Calu3 (cell line): ENCODE measurements at regions not wholly inside any gene's neighbourhood (a gene's known extent, or its start where the extent isn't known, plus 50 kb on each side); places are given as distances from the start of the nearest gene placed in this dataset.

Experiments
- BruUV-seq: library from RNA; stranded (reverse); fragments of 400-500 nt; replicated peaks from 2 replicates; lab custom pipeline; 2021; lab: Mats Ljungman, UMichigan
- CTCF ChIA-PET: fragments of 300-600 bp; sonication (Branson Sonifier 250); formaldehyde crosslinking; loops from one replicate; lab custom pipeline; 2022; ENCODE audit warnings: antibody characterized with exemption; lab: Charles Lee
- DNase-seq: peaks from one replicate; pipeline ENCODE4 v3.0.0; 2022
- H3K27ac Mint-ChIP-seq: one replicate; pipeline ENCODE4 v1.8.0; 2022; ENCODE audit warnings: mixed read lengths; ENCODE audit not compliant: unreplicated experiment
- H3K27me3 Mint-ChIP-seq: one replicate; pipeline ENCODE4 v1.8.0; 2022; ENCODE audit warnings: mixed read lengths; ENCODE audit not compliant: unreplicated experiment
- H3K36me3 Mint-ChIP-seq: one replicate; pipeline ENCODE4 v1.8.0; 2022; ENCODE audit warnings: mild to moderate bottlenecking, moderate library complexity, mixed read lengths; ENCODE audit not compliant: insufficient read depth, unreplicated experiment
- H3K4me1 Mint-ChIP-seq: one replicate; pipeline ENCODE4 v1.8.0; 2022; ENCODE audit warnings: mild to moderate bottlenecking, low read depth, mixed read lengths; ENCODE audit not compliant: unreplicated experiment
- H3K4me3 Mint-ChIP-seq: one replicate; pipeline ENCODE4 v1.8.0; 2022; ENCODE audit warnings: mild to moderate bottlenecking, low read depth, moderate library complexity, mixed read lengths; ENCODE audit not compliant: unreplicated experiment
- H3K9me3 Mint-ChIP-seq: one replicate; pipeline ENCODE4 v1.8.0; 2022; ENCODE audit warnings: low read depth, mixed read lengths; ENCODE audit not compliant: unreplicated experiment
- intact Hi-C: fragments of 100-400 bp; cut with micrococcal nuclease; formaldehyde crosslinking; loops from one replicate; pipeline ENCODE4 v1.10.0; 2022; ENCODE audit not compliant: unreplicated experiment
- TF ChIP-seq, protein P1 (sequence below): fragments of 200-600 bp; IDR thresholded peaks from one replicate; pipeline ENCODE4 v1.8.0; 2022; ENCODE audit warnings: antibody characterized with exemption; ENCODE audit not compliant: unreplicated experiment

DNA sequence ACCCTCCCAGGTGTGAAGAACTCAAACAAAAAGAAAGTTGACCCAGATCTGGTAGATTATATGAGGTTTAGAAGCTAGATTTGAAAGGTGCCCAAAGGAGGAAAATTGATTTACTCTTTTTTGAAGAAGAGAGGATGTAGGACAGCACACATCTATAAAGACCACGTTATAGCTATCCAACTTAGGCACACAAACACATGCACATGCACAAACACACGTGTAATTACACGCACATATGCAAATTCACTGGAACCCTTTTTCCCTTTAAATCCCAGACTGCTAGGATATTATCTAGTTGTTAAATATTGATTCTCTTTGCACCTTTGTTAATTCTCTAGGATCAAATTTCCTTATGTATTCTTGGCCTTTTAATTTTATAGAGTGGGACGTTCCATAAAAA is 272.8 kb upstream of the TBX18 start:
- H3K27me3 Mint-ChIP-seq, result no peaks in the 10 kb centered on the region
- BruUV-seq, result no TSS peak
- no peaks in the 10 kb centered on the region for H3K36me3 Mint-ChIP-seq
- intact Hi-C loops, result no loop called here
- no peak for DNase-seq
- H3K4me3 Mint-ChIP-seq, result no peak overlapping the region
- no peaks in the 10 kb centered on the region for H3K4me1 Mint-ChIP-seq
- CTCF ChIA-PET, result no interaction called here
- no peak overlapping the region for H3K27ac Mint-ChIP-seq
- peaks cover 10% of the 10 kb centered on the region for H3K9me3 Mint-ChIP-seq
- TF ChIP-seq, protein P1, sequence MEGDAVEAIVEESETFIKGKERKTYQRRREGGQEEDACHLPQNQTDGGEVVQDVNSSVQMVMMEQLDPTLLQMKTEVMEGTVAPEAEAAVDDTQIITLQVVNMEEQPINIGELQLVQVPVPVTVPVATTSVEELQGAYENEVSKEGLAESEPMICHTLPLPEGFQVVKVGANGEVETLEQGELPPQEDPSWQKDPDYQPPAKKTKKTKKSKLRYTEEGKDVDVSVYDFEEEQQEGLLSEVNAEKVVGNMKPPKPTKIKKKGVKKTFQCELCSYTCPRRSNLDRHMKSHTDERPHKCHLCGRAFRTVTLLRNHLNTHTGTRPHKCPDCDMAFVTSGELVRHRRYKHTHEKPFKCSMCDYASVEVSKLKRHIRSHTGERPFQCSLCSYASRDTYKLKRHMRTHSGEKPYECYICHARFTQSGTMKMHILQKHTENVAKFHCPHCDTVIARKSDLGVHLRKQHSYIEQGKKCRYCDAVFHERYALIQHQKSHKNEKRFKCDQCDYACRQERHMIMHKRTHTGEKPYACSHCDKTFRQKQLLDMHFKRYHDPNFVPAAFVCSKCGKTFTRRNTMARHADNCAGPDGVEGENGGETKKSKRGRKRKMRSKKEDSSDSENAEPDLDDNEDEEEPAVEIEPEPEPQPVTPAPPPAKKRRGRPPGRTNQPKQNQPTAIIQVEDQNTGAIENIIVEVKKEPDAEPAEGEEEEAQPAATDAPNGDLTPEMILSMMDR, result no peak

DNA sequence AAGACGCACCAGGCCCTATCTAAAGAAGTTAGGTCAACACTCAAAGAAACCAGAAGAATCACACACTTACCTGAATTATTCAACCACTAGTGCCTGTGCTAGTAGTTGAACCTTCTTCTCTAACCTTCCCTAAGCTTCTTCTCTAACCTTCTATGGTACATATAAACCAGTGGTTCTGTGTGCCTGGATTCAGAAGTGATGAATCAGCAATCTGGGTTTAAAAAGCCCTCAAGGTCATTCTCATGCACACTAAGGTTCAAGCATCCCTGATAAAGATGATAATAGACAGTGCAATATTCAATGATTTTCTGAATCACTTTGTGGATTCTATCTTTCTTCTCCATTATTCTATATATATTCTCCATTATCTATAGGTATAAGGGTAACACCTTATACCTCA is 271.4 kb upstream of the TBX18 start:
- Mint-ChIP-seq H3K36me3 (no peaks in the 10 kb centered on the region), H3K4me1 (no peaks in the 10 kb centered on the region)

GRCh38 chr6:85033547-85033946 is 269.1 kb upstream of the TBX18 start:
- no peak overlapping the region for H3K27ac Mint-ChIP-seq
- intact Hi-C loops, result no loop called here
- TF ChIP-seq, protein P1, result no peak
- H3K9me3 Mint-ChIP-seq, result peaks cover 11% of the 10 kb centered on the region
- H3K36me3 Mint-ChIP-seq, result no peaks in the 10 kb centered on the region
- DNase-seq, result no peak
- H3K4me3 Mint-ChIP-seq, result no peak overlapping the region
- BruUV-seq, result no TSS peak
- H3K4me1 Mint-ChIP-seq, result no peaks in the 10 kb centered on the region
- CTCF ChIA-PET, result no interaction called here
- H3K27me3 Mint-ChIP-seq, result no peaks in the 10 kb centered on the region

More for the DNA sequence above, 271.4 kb upstream of the TBX18 start:
- intact Hi-C loops, result no loop called here
- H3K4me3 Mint-ChIP-seq, result no peak overlapping the region
- CTCF ChIA-PET, result no interaction called here
- H3K27me3 Mint-ChIP-seq, result no peaks in the 10 kb centered on the region
- DNase-seq, result no peak
- TF ChIP-seq, protein P1, result no peak
- BruUV-seq, result no TSS peak
- H3K27ac Mint-ChIP-seq, result no peak overlapping the region
- peaks cover 10% of the 10 kb centered on the region for H3K9me3 Mint-ChIP-seq

GRCh38 chr6:85026021-85026420 is 261.6 kb upstream of the TBX18 start:
- H3K4me3 Mint-ChIP-seq, result no peak overlapping the region
- H3K4me1 Mint-ChIP-seq, result peaks cover 7% of the 10 kb centered on the region
- CTCF ChIA-PET, result no interaction called here
- no peaks in the 10 kb centered on the region for H3K36me3 Mint-ChIP-seq
- no peaks in the 10 kb centered on the region for H3K27me3 Mint-ChIP-seq
- no TSS peak for BruUV-seq
- peak overlapping the region; percentile 16 for H3K27ac Mint-ChIP-seq
- TF ChIP-seq, protein P1, result no peak
- no peak for DNase-seq
- peaks cover 2% of the 10 kb centered on the region for H3K9me3 Mint-ChIP-seq
- intact Hi-C loops, result loop anchor here (10.0 kb wide), 1 partner anchor 299 kb away; no protein-coding TSS in a partner anchor
